ENCODE measurements at regions not wholly inside any gene's neighbourhood (a gene's known extent, or its start where the extent isn't known, plus 50 kb on each side); places are given as distances from the start of the nearest gene placed in this dataset.

GRCh38 chr10:124292911-124293615 lies 125.7 kb downstream of the OAT start:
- TF ChIP-seq CTCF (IDR thresholded peaks at IDR 0.05): no peak
- no peak for TF ChIP-seq POLR2AphosphoS5 (IDR thresholded peaks at IDR 0.05)

Measured in sigmoid colon (tissue), 4 donors.